K562 (cell line): ENCODE measurements at regions not wholly inside any gene's neighbourhood (a gene's known extent, or its start where the extent isn't known, plus 50 kb on each side); places are given as distances from the start of the nearest gene placed in this dataset.

ENCODE experiments used
- GABPB2 ChIP-seq: fragments of 250-450 bp; sonication (Bioruptor Pico); conservative IDR thresholded peaks from 2 replicates; pipeline ENCODE4 v1.5.1; 2021; ENCODE audit warnings: mild to moderate bottlenecking
- HNRNPLL ChIP-seq: fragments of 200-400 bp; formaldehyde crosslinking; IDR thresholded peaks from 2 replicates; pipeline ENCODE4 v1.6.1; 2017; ENCODE audit warnings: low read length, low read depth, mild to moderate bottlenecking; ENCODE audit not compliant: poor library complexity, severe bottlenecking
- KDM4B ChIP-seq, 2 experiments: fragments of 450-650 bp in 1 of 2; sonication (generic) in 1 of 2; IDR thresholded peaks; 2 replicates each; pipeline ENCODE4 v1.6.1; 2016 to 2017; ENCODE audit warnings: borderline replicate concordance in 2 of 2, antibody characterized with exemption in 1 of 2, low read depth in 1 of 2, mild to moderate bottlenecking in 1 of 2
- MAFK ChIP-seq: IDR thresholded peaks from 2 replicates; pipeline ENCODE4 v1.6.1; 2011; ENCODE audit warnings: low read length, improper control_type of control experiment
- TCF3 ChIP-seq: sonication (generic); formaldehyde crosslinking; IDR thresholded peaks from 2 replicates; pipeline ENCODE4 v1.4.0; 2020; ENCODE audit warnings: mild to moderate bottlenecking, missing genetic modification reagents
- TF ChIP-seq, protein P1 (sequence below): sonication (generic); formaldehyde crosslinking; IDR thresholded peaks from 2 replicates; pipeline ENCODE4 v1.8.1; 2023; ENCODE audit warnings: mild to moderate bottlenecking, missing genetic modification reagents, moderate library complexity
- TF ChIP-seq, protein P2 (sequence below): fragments of 250-450 bp; sonication (Bioruptor Pico); IDR thresholded peaks from 2 replicates; pipeline ENCODE4 v1.8.0; 2022; ENCODE audit warnings: inconsistent platforms, mild to moderate bottlenecking, moderate library complexity, borderline replicate concordance
- TF ChIP-seq, protein P3 (sequence below): fragments of 200-600 bp; sonication (generic); IDR thresholded peaks from one replicate; pipeline ENCODE4 v1.6.1; 2012; ENCODE audit warnings: mild to moderate bottlenecking, low read depth, low read length, inconsistent platforms

DNA sequence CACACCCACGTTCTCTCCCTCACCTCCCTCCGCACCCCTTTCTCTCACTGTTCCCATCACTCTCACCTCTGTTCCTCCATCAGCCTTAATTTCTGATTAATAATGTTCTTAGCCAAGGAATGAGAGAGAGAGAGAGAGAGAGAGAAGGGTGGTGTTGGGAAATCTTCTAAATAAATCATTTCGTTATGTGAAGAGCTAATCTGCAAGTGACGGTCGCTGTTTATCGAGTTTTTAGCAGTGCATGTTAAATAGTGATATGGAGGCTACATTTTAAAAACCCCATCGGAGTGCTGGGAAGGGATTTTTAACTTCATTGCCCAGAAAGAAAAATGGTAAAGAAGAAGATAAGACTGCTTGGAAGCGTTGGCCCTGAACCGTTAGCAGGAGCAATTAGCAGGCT lies 203.3 kb upstream of the LHX5 start (continued):
- TF ChIP-seq, protein P1, sequence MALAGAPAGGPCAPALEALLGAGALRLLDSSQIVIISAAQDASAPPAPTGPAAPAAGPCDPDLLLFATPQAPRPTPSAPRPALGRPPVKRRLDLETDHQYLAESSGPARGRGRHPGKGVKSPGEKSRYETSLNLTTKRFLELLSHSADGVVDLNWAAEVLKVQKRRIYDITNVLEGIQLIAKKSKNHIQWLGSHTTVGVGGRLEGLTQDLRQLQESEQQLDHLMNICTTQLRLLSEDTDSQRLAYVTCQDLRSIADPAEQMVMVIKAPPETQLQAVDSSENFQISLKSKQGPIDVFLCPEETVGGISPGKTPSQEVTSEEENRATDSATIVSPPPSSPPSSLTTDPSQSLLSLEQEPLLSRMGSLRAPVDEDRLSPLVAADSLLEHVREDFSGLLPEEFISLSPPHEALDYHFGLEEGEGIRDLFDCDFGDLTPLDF (CRISPR knock-in tag) = no peak
- TF ChIP-seq, protein P2, sequence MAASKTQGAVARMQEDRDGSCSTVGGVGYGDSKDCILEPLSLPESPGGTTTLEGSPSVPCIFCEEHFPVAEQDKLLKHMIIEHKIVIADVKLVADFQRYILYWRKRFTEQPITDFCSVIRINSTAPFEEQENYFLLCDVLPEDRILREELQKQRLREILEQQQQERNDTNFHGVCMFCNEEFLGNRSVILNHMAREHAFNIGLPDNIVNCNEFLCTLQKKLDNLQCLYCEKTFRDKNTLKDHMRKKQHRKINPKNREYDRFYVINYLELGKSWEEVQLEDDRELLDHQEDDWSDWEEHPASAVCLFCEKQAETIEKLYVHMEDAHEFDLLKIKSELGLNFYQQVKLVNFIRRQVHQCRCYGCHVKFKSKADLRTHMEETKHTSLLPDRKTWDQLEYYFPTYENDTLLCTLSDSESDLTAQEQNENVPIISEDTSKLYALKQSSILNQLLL (CRISPR knock-in tag) = no peak
- TF ChIP-seq HNRNPLL = no peak
- TF ChIP-seq, protein P3, sequence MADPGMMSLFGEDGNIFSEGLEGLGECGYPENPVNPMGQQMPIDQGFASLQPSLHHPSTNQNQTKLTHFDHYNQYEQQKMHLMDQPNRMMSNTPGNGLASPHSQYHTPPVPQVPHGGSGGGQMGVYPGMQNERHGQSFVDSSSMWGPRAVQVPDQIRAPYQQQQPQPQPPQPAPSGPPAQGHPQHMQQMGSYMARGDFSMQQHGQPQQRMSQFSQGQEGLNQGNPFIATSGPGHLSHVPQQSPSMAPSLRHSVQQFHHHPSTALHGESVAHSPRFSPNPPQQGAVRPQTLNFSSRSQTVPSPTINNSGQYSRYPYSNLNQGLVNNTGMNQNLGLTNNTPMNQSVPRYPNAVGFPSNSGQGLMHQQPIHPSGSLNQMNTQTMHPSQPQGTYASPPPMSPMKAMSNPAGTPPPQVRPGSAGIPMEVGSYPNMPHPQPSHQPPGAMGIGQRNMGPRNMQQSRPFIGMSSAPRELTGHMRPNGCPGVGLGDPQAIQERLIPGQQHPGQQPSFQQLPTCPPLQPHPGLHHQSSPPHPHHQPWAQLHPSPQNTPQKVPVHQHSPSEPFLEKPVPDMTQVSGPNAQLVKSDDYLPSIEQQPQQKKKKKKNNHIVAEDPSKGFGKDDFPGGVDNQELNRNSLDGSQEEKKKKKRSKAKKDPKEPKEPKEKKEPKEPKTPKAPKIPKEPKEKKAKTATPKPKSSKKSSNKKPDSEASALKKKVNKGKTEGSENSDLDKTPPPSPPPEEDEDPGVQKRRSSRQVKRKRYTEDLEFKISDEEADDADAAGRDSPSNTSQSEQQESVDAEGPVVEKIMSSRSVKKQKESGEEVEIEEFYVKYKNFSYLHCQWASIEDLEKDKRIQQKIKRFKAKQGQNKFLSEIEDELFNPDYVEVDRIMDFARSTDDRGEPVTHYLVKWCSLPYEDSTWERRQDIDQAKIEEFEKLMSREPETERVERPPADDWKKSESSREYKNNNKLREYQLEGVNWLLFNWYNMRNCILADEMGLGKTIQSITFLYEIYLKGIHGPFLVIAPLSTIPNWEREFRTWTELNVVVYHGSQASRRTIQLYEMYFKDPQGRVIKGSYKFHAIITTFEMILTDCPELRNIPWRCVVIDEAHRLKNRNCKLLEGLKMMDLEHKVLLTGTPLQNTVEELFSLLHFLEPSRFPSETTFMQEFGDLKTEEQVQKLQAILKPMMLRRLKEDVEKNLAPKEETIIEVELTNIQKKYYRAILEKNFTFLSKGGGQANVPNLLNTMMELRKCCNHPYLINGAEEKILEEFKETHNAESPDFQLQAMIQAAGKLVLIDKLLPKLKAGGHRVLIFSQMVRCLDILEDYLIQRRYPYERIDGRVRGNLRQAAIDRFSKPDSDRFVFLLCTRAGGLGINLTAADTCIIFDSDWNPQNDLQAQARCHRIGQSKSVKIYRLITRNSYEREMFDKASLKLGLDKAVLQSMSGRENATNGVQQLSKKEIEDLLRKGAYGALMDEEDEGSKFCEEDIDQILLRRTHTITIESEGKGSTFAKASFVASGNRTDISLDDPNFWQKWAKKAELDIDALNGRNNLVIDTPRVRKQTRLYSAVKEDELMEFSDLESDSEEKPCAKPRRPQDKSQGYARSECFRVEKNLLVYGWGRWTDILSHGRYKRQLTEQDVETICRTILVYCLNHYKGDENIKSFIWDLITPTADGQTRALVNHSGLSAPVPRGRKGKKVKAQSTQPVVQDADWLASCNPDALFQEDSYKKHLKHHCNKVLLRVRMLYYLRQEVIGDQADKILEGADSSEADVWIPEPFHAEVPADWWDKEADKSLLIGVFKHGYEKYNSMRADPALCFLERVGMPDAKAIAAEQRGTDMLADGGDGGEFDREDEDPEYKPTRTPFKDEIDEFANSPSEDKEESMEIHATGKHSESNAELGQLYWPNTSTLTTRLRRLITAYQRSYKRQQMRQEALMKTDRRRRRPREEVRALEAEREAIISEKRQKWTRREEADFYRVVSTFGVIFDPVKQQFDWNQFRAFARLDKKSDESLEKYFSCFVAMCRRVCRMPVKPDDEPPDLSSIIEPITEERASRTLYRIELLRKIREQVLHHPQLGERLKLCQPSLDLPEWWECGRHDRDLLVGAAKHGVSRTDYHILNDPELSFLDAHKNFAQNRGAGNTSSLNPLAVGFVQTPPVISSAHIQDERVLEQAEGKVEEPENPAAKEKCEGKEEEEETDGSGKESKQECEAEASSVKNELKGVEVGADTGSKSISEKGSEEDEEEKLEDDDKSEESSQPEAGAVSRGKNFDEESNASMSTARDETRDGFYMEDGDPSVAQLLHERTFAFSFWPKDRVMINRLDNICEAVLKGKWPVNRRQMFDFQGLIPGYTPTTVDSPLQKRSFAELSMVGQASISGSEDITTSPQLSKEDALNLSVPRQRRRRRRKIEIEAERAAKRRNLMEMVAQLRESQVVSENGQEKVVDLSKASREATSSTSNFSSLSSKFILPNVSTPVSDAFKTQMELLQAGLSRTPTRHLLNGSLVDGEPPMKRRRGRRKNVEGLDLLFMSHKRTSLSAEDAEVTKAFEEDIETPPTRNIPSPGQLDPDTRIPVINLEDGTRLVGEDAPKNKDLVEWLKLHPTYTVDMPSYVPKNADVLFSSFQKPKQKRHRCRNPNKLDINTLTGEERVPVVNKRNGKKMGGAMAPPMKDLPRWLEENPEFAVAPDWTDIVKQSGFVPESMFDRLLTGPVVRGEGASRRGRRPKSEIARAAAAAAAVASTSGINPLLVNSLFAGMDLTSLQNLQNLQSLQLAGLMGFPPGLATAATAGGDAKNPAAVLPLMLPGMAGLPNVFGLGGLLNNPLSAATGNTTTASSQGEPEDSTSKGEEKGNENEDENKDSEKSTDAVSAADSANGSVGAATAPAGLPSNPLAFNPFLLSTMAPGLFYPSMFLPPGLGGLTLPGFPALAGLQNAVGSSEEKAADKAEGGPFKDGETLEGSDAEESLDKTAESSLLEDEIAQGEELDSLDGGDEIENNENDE = no peak
- no peak for TF ChIP-seq GABPB2 (CRISPR knock-in tag)
- peak; percentile 53 for TF ChIP-seq TCF3
- TF ChIP-seq MAFK = no peak
- no peak for TF ChIP-seq KDM4B (IDR thresholded peaks at IDR 0.05; ENCODE audit: borderline replicate concordance in 2 of 2, low read depth in 1 of 2)
